HepG2 (cell line): ENCODE measurements at regions not wholly inside any gene's neighbourhood (a gene's known extent, or its start where the extent isn't known, plus 50 kb on each side); places are given as distances from the start of the nearest gene placed in this dataset.
"Not testable (repeated sequence)": the region's sequence is repeated elsewhere in the genome, so short reads cannot be mapped to it uniquely, and the experiment has no call there.

Experiments
- ATAC-seq: fragments of 200-7000 bp; cut with Tn5 transposase; 3 replicates; pipeline ENCODE4 v1.9.1; 2020; ENCODE audit warnings: mild to moderate bottlenecking, moderate library complexity
- BruUV-seq: library from RNA; stranded (reverse); fragments of 400-500 nt; replicated peaks from 2 replicates; lab custom pipeline; 2021; lab: Mats Ljungman, UMichigan
- CTCF ChIA-PET: fragments of 300-600 bp; formaldehyde crosslinking; extraction: SDS; loops from one replicate; lab custom pipeline; 2021; ENCODE audit warnings: low total read pairs, inconsistent platforms, low intra/inter-chr PET ratio; lab: Yijun Ruan, JAX
- POLR2A ChIA-PET: fragments of 350-600 bp; sonication (Branson Sonifier 250); formaldehyde crosslinking; loops from one replicate; lab custom pipeline; 2020; ENCODE audit warnings: antibody characterized with exemption, inconsistent platforms; lab: Yijun Ruan, JAX
- DNase-seq: peaks from one replicate; pipeline ENCODE4 v3.0.0-alpha.2; 2015; ENCODE audit warnings: low spot score
- FAIRE-seq: peaks from 3 replicates; lab custom pipeline; 2011; peaks lifted over from hg19 to GRCh38; lab: Jason Lieb, UNC
- H2AFZ ChIP-seq: one replicate; pipeline ENCODE4 v1.6.1; 2011; ENCODE audit warnings: low read length, inconsistent platforms
- H3K27ac ChIP-seq: fragments of 300-600 bp; 3 replicates; pipeline ENCODE4 v1.8.0; 2011; ENCODE audit warnings: mixed run types, mild to moderate bottlenecking, mixed read lengths, low read length, inconsistent platforms; ENCODE audit not compliant: insufficient read depth; ENCODE audit errors: extremely low read length
- H3K27me3 ChIP-seq, 2 experiments: fragments of 200-600 bp in 1 of 2; 2 replicates in 1 of 2; 3 replicates in 1 of 2; pipeline versions ENCODE4 v1.6.0 to v1.8.0; 2011; ENCODE audit warnings: low read length in 2 of 2, mild to moderate bottlenecking in 2 of 2, moderate library complexity in 2 of 2, inconsistent platforms in 1 of 2; ENCODE audit not compliant: insufficient read depth in 2 of 2, control insufficient read depth in 1 of 2
- H3K36me3 ChIP-seq, 2 experiments: fragments of 200-600 bp in 1 of 2; replicated peaks in 1 of 2; 2 replicates in 1 of 2; 3 replicates in 1 of 2; pipeline versions ENCODE4 v1.5.1 to v1.8.0; 2011; ENCODE audit warnings: low read length in 2 of 2, inconsistent platforms in 1 of 2; ENCODE audit not compliant: insufficient read depth in 2 of 2, control insufficient read depth in 1 of 2
- H3K4me1 ChIP-seq: 2 replicates; pipeline ENCODE4 v1.5.1; 2012; ENCODE audit warnings: low read length, inconsistent platforms; ENCODE audit not compliant: insufficient read depth
- H3K4me2 ChIP-seq: 2 replicates; pipeline ENCODE4 v1.6.0; 2011; ENCODE audit warnings: low read depth, low read length, inconsistent platforms
- H3K4me3 ChIP-seq, 3 experiments: fragments of 200-600 bp in 1 of 3; sonication (generic), shearing (Covaris generic) in 1 of 3; replicated peaks in 1 of 3; 2 replicates each; pipeline ENCODE4 v1.5.1; 2011 to 2016; ENCODE audit warnings: low read length in 3 of 3, inconsistent platforms in 2 of 3, low read depth in 2 of 3, mild to moderate bottlenecking in 2 of 3, control low read depth in 1 of 3, mixed read lengths in 1 of 3; ENCODE audit not compliant: insufficient read depth in 1 of 3
- H3K79me2 ChIP-seq: one replicate; pipeline ENCODE4 v1.6.1; 2011; ENCODE audit warnings: low read length, inconsistent platforms; ENCODE audit not compliant: insufficient read depth
- H3K9ac ChIP-seq: 2 replicates; pipeline ENCODE4 v1.6.0; 2011; ENCODE audit warnings: mild to moderate bottlenecking, low read depth, low read length, inconsistent platforms; ENCODE audit not compliant: insufficient read depth
- H3K9me3 ChIP-seq: 2 replicates; pipeline ENCODE4 v1.5.1; 2012; ENCODE audit warnings: mild to moderate bottlenecking, low read length
- H4K20me1 ChIP-seq: 2 replicates; pipeline ENCODE4 v1.6.0; 2011; ENCODE audit warnings: inconsistent platforms, mild to moderate bottlenecking, low read length, moderate library complexity; ENCODE audit not compliant: insufficient read depth
- GFI1 ChIP-seq: sonication (generic); formaldehyde crosslinking; IDR thresholded peaks from 2 replicates; pipeline ENCODE4 v1.5.0; 2020; ENCODE audit warnings: missing genetic modification reagents, mild to moderate bottlenecking, borderline replicate concordance
- HHEX ChIP-seq: IDR thresholded peaks from 2 replicates; pipeline ENCODE4 v1.6.1; 2016; ENCODE audit warnings: control low read depth
- HMG20A ChIP-seq: IDR thresholded peaks from 2 replicates; pipeline ENCODE4 v1.6.1; 2016; ENCODE audit warnings: borderline replicate concordance
- WGBS: methylation state at CpG from one replicate; pipeline ENCODE4 v1.1.6; 2017; ENCODE audit warnings: low lambda C conversion rate; 5-methylcytosine and 5-hydroxymethylcytosine counted together
- in situ Hi-C: cut with HindIII; loops from 2 replicates; pipeline ENCODE4 v1.10.0; 2017; ENCODE audit warnings: low pct_unique_long_range_greater_than_20kb; ENCODE audit not compliant: extremely low pct_ligation_motif_present
- intact Hi-C: fragments of 100-400 bp; cut with micrococcal nuclease; formaldehyde crosslinking; loops from one replicate; pipeline ENCODE4 v1.10.0; 2022; ENCODE audit not compliant: unreplicated experiment
- TF ChIP-seq, protein P1 (sequence below): sonication (generic); formaldehyde crosslinking; IDR thresholded peaks from 2 replicates; pipeline ENCODE4 v1.4.0; 2020; ENCODE audit warnings: missing genetic modification reagents
- TF ChIP-seq, protein P2 (sequence below): IDR thresholded peaks from 2 replicates; pipeline ENCODE4 v1.6.1; 2016; ENCODE audit warnings: low read depth, missing genetic modification reagents, missing compliant biosample characterization

DNA sequence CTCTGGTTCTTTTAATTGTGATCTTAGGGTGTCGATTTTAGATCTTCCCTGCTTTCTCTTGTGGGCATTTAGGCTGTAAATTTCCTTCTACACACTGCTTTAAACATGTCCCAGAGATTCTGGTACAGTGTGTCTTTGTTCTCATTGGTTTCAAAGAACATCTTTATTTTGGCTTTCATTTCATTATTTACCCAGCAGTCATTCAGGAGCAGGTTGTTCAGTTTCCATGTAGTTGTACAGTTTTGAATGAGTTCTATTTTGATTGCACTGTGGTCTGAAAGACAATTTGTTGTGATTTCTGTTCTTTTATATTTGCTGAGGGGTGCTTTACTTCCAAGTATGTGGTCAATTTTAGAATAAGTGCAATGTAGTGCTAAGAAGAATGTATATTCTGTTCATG is 423.8 kb downstream of the PIK3C3 start (continued):
- TF ChIP-seq, protein P1, sequence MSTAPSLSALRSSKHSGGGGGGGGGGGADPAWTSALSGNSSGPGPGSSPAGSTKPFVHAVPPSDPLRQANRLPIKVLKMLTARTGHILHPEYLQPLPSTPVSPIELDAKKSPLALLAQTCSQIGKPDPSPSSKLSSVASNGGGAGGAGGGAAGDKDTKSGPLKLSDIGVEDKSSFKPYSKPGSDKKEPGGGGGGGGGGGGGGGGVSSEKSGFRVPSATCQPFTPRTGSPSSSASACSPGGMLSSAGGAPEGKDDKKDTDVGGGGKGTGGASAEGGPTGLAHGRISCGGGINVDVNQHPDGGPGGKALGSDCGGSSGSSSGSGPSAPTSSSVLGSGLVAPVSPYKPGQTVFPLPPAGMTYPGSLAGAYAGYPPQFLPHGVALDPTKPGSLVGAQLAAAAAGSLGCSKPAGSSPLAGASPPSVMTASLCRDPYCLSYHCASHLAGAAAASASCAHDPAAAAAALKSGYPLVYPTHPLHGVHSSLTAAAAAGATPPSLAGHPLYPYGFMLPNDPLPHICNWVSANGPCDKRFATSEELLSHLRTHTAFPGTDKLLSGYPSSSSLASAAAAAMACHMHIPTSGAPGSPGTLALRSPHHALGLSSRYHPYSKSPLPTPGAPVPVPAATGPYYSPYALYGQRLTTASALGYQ, result 0 out of 2 replicates have a peak, but pooled peaks have one; percentile 30
- peak; percentile 83 for TF ChIP-seq GFI1 (CRISPR knock-in tag)
- peak; percentile 48; the same call in 1 of the 2 replicates for TF ChIP-seq HMG20A (CRISPR knock-in tag)
- peak; percentile 51; the same call in 1 of the 2 replicates for TF ChIP-seq HHEX
- TF ChIP-seq, protein P2, sequence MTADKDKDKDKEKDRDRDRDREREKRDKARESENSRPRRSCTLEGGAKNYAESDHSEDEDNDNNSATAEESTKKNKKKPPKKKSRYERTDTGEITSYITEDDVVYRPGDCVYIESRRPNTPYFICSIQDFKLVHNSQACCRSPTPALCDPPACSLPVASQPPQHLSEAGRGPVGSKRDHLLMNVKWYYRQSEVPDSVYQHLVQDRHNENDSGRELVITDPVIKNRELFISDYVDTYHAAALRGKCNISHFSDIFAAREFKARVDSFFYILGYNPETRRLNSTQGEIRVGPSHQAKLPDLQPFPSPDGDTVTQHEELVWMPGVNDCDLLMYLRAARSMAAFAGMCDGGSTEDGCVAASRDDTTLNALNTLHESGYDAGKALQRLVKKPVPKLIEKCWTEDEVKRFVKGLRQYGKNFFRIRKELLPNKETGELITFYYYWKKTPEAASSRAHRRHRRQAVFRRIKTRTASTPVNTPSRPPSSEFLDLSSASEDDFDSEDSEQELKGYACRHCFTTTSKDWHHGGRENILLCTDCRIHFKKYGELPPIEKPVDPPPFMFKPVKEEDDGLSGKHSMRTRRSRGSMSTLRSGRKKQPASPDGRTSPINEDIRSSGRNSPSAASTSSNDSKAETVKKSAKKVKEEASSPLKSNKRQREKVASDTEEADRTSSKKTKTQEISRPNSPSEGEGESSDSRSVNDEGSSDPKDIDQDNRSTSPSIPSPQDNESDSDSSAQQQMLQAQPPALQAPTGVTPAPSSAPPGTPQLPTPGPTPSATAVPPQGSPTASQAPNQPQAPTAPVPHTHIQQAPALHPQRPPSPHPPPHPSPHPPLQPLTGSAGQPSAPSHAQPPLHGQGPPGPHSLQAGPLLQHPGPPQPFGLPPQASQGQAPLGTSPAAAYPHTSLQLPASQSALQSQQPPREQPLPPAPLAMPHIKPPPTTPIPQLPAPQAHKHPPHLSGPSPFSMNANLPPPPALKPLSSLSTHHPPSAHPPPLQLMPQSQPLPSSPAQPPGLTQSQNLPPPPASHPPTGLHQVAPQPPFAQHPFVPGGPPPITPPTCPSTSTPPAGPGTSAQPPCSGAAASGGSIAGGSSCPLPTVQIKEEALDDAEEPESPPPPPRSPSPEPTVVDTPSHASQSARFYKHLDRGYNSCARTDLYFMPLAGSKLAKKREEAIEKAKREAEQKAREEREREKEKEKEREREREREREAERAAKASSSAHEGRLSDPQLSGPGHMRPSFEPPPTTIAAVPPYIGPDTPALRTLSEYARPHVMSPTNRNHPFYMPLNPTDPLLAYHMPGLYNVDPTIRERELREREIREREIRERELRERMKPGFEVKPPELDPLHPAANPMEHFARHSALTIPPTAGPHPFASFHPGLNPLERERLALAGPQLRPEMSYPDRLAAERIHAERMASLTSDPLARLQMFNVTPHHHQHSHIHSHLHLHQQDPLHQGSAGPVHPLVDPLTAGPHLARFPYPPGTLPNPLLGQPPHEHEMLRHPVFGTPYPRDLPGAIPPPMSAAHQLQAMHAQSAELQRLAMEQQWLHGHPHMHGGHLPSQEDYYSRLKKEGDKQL (CRISPR knock-in tag), result peak; percentile 36; the same call in 1 of the 2 replicates

DNA sequence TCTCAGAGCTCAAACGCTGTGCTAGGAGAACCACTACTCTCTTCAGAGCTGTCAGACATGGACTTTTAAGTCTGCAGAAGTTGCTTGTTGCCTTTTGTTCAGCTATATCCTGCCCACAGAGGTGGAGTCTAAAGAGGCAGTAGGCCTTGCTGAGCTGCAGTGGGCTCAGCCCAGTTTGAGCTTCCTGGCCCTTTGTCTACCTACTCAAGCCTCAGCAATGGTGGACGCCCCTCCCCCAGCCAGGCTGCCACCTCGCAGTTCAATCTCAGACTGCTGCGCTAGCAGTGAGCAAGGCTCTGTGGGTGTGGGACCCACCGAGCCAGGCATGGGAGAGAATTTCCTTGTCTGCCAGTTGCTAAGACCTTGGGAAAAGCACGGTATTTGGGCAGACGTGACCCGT is 426.2 kb downstream of the PIK3C3 start:
- H3K9ac ChIP-seq, H4K20me1 ChIP-seq, H3K36me3 ChIP-seq, H3K4me1 ChIP-seq, FAIRE-seq, ATAC-seq, H3K4me2 ChIP-seq, H3K27me3 ChIP-seq, POLR2A ChIA-PET, H3K27ac ChIP-seq, intact Hi-C loops, H3K9me3 ChIP-seq, DNase-seq, in situ Hi-C loops, BruUV-seq, H2AFZ ChIP-seq, CTCF ChIA-PET, H3K4me3 ChIP-seq, H3K79me2 ChIP-seq: not testable (repeated sequence)
- 74% methylated on average over 4 of the region's 8 CpGs for WGBS
